ENCODE measurements at regions not wholly inside any gene's neighbourhood (a gene's known extent, or its start where the extent isn't known, plus 50 kb on each side); places are given as distances from the start of the nearest gene placed in this dataset.

DNA sequence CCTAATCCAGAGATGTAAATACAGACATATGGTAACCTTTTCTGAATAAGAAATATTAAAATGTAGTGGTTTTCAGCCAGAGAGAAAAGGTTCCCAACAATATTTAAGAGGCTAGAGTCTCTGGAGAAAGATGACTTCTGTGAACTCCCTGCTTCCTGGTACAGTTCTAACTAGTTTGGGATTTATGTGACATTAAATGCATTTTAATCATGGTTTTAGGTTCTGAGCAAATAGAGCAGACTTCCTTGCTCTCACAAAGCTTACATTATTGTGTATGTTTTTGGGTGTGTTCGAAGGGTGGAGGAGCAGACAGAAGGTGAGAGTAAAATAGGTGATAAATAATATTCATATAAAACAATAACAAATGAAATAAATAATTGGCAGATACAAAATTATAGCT lies 250.1 kb upstream of the LUZP2 start:
- Histone ChIP-seq H3K4me3 (no peak overlapping the region), H3K4me1 (ENCODE audit: low read depth) (no peaks in the 10 kb centered on the region), H3K9me3 (ENCODE audit: low read depth) (no peaks in the 10 kb centered on the region), H3K27ac (no peak overlapping the region), H3K36me3 (no peaks in the 10 kb centered on the region), H3K27me3 (no peaks in the 10 kb centered on the region)
- TF ChIP-seq CTCF (IDR thresholded peaks at IDR 0.05; ENCODE audit: low read depth, low read length), result no peak
- DNase-seq (ENCODE audit: low read depth in 1 of 2, low spot score in 1 of 2), result no peak

DNA sequence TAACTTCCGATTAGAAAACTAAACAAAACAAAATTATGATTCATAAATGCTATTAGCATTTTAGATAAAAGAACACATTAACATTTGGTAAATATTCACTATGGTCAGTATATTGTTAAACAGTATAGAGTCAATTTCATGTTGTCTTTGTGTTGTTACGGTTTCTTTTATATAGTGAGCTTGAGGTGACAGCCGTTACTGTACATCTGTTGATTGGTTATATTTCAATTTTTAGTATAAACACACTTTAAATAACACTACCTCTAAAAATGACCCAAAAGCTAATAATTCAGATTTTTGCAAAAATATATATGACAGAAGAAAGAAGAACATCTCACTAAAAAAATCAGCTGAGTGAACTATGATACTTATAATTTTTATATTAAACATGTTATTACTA lies 249.0 kb upstream of the LUZP2 start:
- no peaks in the 10 kb centered on the region for H3K27me3 ChIP-seq
- TF ChIP-seq CTCF (IDR thresholded peaks at IDR 0.05; ENCODE audit: low read depth, low read length), result no peak
- DNase-seq (ENCODE audit: low read depth in 1 of 2, low spot score in 1 of 2), result no peak
- no peaks in the 10 kb centered on the region for H3K4me1 ChIP-seq (ENCODE audit: low read depth)
- H3K9me3 ChIP-seq (ENCODE audit: low read depth), result no peaks in the 10 kb centered on the region
- no peaks in the 10 kb centered on the region for H3K36me3 ChIP-seq
- H3K4me3 ChIP-seq, result no peak overlapping the region
- no peak overlapping the region for H3K27ac ChIP-seq

- no peak overlapping the region for H3K27ac ChIP-seq
- no peak overlapping the region for H3K4me3 ChIP-seq
- H3K9me3 ChIP-seq (ENCODE audit: low read depth), result no peaks in the 10 kb centered on the region
- no peak for TF ChIP-seq CTCF (IDR thresholded peaks at IDR 0.05; ENCODE audit: low read depth, low read length)
- DNase-seq (ENCODE audit: low read depth in 1 of 2, low spot score in 1 of 2), result no peak
- no peaks in the 10 kb centered on the region for H3K4me1 ChIP-seq (ENCODE audit: low read depth)
- H3K36me3 ChIP-seq, result no peaks in the 10 kb centered on the region
- H3K27me3 ChIP-seq, result no peaks in the 10 kb centered on the region
These were observed 246.9 kb upstream of the LUZP2 start for GRCh38 chr11:24249921-24250320.

GRCh38 chr11:24253237-24253760 lies 243.6 kb upstream of the LUZP2 start:
- H3K27ac ChIP-seq, result no peak overlapping the region
- TF ChIP-seq CTCF (IDR thresholded peaks at IDR 0.05; ENCODE audit: low read depth, low read length), result no peak
- H3K36me3 ChIP-seq, result no peaks in the 10 kb centered on the region
- H3K4me1 ChIP-seq (ENCODE audit: low read depth), result no peaks in the 10 kb centered on the region
- no peaks in the 10 kb centered on the region for H3K9me3 ChIP-seq (ENCODE audit: low read depth)
- H3K4me3 ChIP-seq, result no peak overlapping the region
- H3K27me3 ChIP-seq, result no peaks in the 10 kb centered on the region
- no peak for DNase-seq (ENCODE audit: low read depth in 1 of 2, low spot score in 1 of 2)

- Histone ChIP-seq H3K9me3 (ENCODE audit: low read depth) (no peaks in the 10 kb centered on the region), H3K4me3 (no peak overlapping the region), H3K27me3 (no peaks in the 10 kb centered on the region), H3K27ac (no peak overlapping the region), H3K4me1 (ENCODE audit: low read depth) (no peaks in the 10 kb centered on the region), H3K36me3 (no peaks in the 10 kb centered on the region)
- no peak for TF ChIP-seq CTCF (IDR thresholded peaks at IDR 0.05; ENCODE audit: low read depth, low read length)
- DNase-seq (ENCODE audit: low read depth in 1 of 2, low spot score in 1 of 2), result no peak
These were observed 232.0 kb upstream of the LUZP2 start for GRCh38 chr11:24264868-24265267.

- Histone ChIP-seq H3K9me3 (ENCODE audit: low read depth) (no peaks in the 10 kb centered on the region), H3K36me3 (no peaks in the 10 kb centered on the region), H3K4me1 (ENCODE audit: low read depth) (no peaks in the 10 kb centered on the region), H3K4me3 (no peak overlapping the region), H3K27me3 (no peaks in the 10 kb centered on the region), H3K27ac (no peak overlapping the region)
- no peak for TF ChIP-seq CTCF (IDR thresholded peaks at IDR 0.05; ENCODE audit: low read depth, low read length)
- no peak for DNase-seq (ENCODE audit: low read depth in 1 of 2, low spot score in 1 of 2)
These were observed 229.8 kb upstream of the LUZP2 start for GRCh38 chr11:24267014-24267413.

All from cardiac muscle cell (in vitro differentiated cells and primary cell).